ENCODE measurements at regions not wholly inside any gene's neighbourhood (a gene's known extent, or its start where the extent isn't known, plus 50 kb on each side); places are given as distances from the start of the nearest gene placed in this dataset.

DNA sequence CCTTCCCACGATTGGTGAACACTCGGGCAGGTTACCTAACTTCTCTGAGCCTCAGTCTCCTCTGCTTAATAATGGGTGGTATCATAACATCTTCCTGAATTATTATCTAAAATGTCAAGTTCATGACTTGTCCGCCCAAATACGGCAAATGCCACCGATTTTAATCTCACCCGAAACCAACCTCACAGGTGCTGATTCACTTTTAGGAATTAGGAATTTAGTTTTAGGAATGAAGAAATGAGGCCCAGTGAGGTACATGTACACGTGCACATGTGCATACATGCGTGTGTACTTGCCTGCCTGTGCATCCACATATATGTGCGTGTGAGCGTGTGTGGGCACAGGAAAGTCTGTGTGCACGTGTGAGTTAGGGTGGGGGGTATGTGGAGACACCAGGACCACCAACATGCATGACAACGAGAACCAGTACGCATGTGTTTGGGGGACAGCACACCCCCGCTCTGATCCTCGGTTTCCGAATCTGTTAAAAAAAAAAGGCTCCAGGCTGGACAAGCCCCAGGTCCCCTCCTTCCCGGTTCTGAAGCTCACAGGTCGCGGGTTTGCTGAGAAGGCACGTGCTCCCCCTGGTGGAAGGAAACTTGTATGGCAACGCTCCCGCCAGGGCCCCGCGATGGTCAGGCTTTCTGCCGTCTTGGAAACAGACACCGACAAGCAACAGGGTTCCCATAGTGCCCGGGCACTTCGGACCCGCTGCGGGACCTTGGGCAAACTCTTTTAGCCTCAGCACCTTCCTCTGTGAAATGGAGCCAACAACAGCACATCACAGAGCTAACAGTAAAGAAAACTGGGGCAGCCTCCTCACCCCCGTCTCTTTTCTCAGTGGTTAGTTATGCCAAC, 219.2 kb downstream of the RBFOX3 start:
- peaks cover 4% of the 10 kb centered on the region for H4K20me1 ChIP-seq (ENCODE audit: control insufficient read depth, insufficient read depth, insufficient read length)
- H3K4ac ChIP-seq (ENCODE audit: low read depth, low read length): no peak overlapping the region
- no peak overlapping the region for H2BK120ac ChIP-seq (ENCODE audit: low read depth, low read length, poor library complexity, severe bottlenecking)
- H3K9me3 ChIP-seq (ENCODE audit: control insufficient read depth, low read depth, low read length): no peaks in the 10 kb centered on the region
- H2AFZ ChIP-seq (ENCODE audit: low read length): no peak overlapping the region
- H3K79me2 ChIP-seq (ENCODE audit: insufficient read depth, low read length): peaks cover 2% of the 10 kb centered on the region; the same call in 1 of the 2 replicates
- H3K23me2 ChIP-seq (ENCODE audit: insufficient read length, low read depth, low read length, poor library complexity, severe bottlenecking): peaks cover 4% of the 10 kb centered on the region
- Mint-ChIP-seq H3K4me3 (no peak overlapping the region), H3K4me1 (no peaks in the 10 kb centered on the region), H3K36me3 (ENCODE audit: insufficient read depth in 1 of 3, low read depth in 3 of 3) (no peaks in the 10 kb centered on the region), H3K27me3 (ENCODE audit: low read depth) (peaks cover 53% of the 10 kb centered on the region), H3K9me3 (peaks cover 0 to 5% of the 10 kb centered on the region in 2 experiments; a peak in 1 of 5 replicates), H3K27ac (no peak overlapping the region)
- peak; percentile 94 for DNase-seq
- H3K18ac ChIP-seq (ENCODE audit: insufficient read length, low read depth, low read length): no peak overlapping the region
- no peak overlapping the region for H3K23ac ChIP-seq (ENCODE audit: insufficient read length, low read depth, low read length)
- no peak overlapping the region for H2BK15ac ChIP-seq (ENCODE audit: low read depth, low read length)
- no peak overlapping the region for H2BK5ac ChIP-seq (ENCODE audit: insufficient read length, low read length)
- H4K8ac ChIP-seq (replicated peaks; ENCODE audit: insufficient read length, low read depth, low read length): no peak overlapping the region
- no peak overlapping the region for H3K9ac ChIP-seq (ENCODE audit: extremely low read depth, insufficient read length, low read length)
- no peaks in the 10 kb centered on the region for H3K79me1 ChIP-seq (ENCODE audit: insufficient read depth, low read depth, low read length, poor library complexity, severe bottlenecking)
- no peaks in the 10 kb centered on the region; the same call in 1 of the 2 replicates for H3K27me3 ChIP-seq (ENCODE audit: insufficient read depth, low read length)
- no peak overlapping the region for H4K91ac ChIP-seq (ENCODE audit: insufficient read length, low read depth, low read length)
- no peak overlapping the region for H3K4me2 ChIP-seq (ENCODE audit: insufficient read depth, insufficient read length, low read length)
- no peak overlapping the region for H2BK12ac ChIP-seq (ENCODE audit: insufficient read length, low read depth, low read length)
- H3K4me1 ChIP-seq (ENCODE audit: insufficient read depth, low read length): peaks cover 4% of the 10 kb centered on the region; the same call in 1 of the 2 replicates
- H2AK5ac ChIP-seq (ENCODE audit: insufficient read length, low read length): no peak overlapping the region
- TF ChIP-seq, protein P1, sequence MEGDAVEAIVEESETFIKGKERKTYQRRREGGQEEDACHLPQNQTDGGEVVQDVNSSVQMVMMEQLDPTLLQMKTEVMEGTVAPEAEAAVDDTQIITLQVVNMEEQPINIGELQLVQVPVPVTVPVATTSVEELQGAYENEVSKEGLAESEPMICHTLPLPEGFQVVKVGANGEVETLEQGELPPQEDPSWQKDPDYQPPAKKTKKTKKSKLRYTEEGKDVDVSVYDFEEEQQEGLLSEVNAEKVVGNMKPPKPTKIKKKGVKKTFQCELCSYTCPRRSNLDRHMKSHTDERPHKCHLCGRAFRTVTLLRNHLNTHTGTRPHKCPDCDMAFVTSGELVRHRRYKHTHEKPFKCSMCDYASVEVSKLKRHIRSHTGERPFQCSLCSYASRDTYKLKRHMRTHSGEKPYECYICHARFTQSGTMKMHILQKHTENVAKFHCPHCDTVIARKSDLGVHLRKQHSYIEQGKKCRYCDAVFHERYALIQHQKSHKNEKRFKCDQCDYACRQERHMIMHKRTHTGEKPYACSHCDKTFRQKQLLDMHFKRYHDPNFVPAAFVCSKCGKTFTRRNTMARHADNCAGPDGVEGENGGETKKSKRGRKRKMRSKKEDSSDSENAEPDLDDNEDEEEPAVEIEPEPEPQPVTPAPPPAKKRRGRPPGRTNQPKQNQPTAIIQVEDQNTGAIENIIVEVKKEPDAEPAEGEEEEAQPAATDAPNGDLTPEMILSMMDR (conservative IDR thresholded peaks at IDR 0.05): peak; percentile 90
- WGBS (ENCODE audit: extremely low coverage, insufficient read length, low lambda C conversion rate): no CpG with 5 or more reads among the region's 31 CpGs
- no peak overlapping the region for H3K56ac ChIP-seq (ENCODE audit: insufficient read length, low read depth, low read length)
- H4K5ac ChIP-seq (ENCODE audit: insufficient read length, low read depth, low read length): peak overlapping the region; percentile 89
- no peak overlapping the region for H3K27ac ChIP-seq (ENCODE audit: insufficient read length, low read depth, low read length)
- no peak overlapping the region for H2BK20ac ChIP-seq (ENCODE audit: low read depth, low read length, poor library complexity, severe bottlenecking)
- H3K14ac ChIP-seq (ENCODE audit: insufficient read depth, low read length): no peak overlapping the region
- no peak overlapping the region for H3T11ph ChIP-seq (ENCODE audit: low read length)

Data from H9 (cell line).